ENCODE measurements at regions not wholly inside any gene's neighbourhood (a gene's known extent, or its start where the extent isn't known, plus 50 kb on each side); places are given as distances from the start of the nearest gene placed in this dataset.

GRCh38 chr3:196145468-196146262, 63.8 kb upstream of the TFRC start:
- TF ChIP-seq RAD21 (IDR thresholded peaks at IDR 0.05; ENCODE audit: low read depth) = no peak
- no peak for TF ChIP-seq CEBPB (IDR thresholded peaks at IDR 0.05)
